HL-60 (cell line): ENCODE measurements at regions not wholly inside any gene's neighbourhood (a gene's known extent, or its start where the extent isn't known, plus 50 kb on each side); places are given as distances from the start of the nearest gene placed in this dataset.

ENCODE experiments used
- GABPA ChIP-seq: IDR thresholded peaks from 2 replicates; pipeline ENCODE4 v1.6.1; 2012; ENCODE audit warnings: low read depth
- POLR2AphosphoS5 ChIP-seq: IDR thresholded peaks from 2 replicates; pipeline ENCODE4 v1.6.1; 2012; ENCODE audit warnings: low read depth
- REST ChIP-seq: IDR thresholded peaks from 2 replicates; pipeline ENCODE4 v1.6.1; 2012; ENCODE audit warnings: low read depth; ENCODE audit not compliant: insufficient replicate concordance
- SPI1 ChIP-seq: IDR thresholded peaks from 2 replicates; pipeline ENCODE4 v1.6.1; 2012; ENCODE audit warnings: low read depth, mild to moderate bottlenecking, borderline replicate concordance
- TF ChIP-seq, protein P1 (sequence below): IDR thresholded peaks from one replicate; pipeline ENCODE4 v1.5.1; 2011; ENCODE audit warnings: low read length, control low read depth, inconsistent platforms; ENCODE audit not compliant: insufficient read depth

DNA sequence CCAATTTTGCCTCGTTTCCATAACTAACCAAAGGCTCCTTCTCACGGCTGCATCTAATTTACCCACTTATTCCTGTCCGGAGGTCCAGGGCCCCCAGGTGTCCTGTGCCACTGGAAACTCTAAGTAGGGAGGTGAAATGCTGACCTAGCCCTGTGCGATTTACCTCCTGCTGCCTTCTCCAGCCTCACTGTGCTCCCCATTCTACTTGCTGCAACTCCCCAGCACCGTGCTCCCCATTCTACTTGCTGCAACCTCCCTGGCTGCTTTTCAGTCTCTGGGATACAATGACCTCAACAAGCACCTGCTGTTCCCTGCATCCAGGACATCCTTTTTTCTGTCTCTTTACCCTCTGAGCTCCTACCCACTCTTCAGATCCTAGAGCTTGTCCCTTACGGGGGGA is 254.7 kb upstream of the PROK2 start:
- TF ChIP-seq, protein P1, sequence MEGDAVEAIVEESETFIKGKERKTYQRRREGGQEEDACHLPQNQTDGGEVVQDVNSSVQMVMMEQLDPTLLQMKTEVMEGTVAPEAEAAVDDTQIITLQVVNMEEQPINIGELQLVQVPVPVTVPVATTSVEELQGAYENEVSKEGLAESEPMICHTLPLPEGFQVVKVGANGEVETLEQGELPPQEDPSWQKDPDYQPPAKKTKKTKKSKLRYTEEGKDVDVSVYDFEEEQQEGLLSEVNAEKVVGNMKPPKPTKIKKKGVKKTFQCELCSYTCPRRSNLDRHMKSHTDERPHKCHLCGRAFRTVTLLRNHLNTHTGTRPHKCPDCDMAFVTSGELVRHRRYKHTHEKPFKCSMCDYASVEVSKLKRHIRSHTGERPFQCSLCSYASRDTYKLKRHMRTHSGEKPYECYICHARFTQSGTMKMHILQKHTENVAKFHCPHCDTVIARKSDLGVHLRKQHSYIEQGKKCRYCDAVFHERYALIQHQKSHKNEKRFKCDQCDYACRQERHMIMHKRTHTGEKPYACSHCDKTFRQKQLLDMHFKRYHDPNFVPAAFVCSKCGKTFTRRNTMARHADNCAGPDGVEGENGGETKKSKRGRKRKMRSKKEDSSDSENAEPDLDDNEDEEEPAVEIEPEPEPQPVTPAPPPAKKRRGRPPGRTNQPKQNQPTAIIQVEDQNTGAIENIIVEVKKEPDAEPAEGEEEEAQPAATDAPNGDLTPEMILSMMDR: no peak
- no peak for TF ChIP-seq POLR2AphosphoS5
- TF ChIP-seq REST: no peak
- no peak for TF ChIP-seq SPI1
- no peak for TF ChIP-seq GABPA
